AG08396 (cell line): ENCODE measurements at regions not wholly inside any gene's neighbourhood (a gene's known extent, or its start where the extent isn't known, plus 50 kb on each side); places are given as distances from the start of the nearest gene placed in this dataset.
"Not testable (repeated sequence)": the region's sequence is repeated elsewhere in the genome, so short reads cannot be mapped to it uniquely, and the experiment has no call there.

Experiments used
- DNase-seq: peaks from one replicate; pipeline ENCODE4 v3.0.0; 2012; ENCODE audit warnings: low spot score, mixed read lengths

DNA sequence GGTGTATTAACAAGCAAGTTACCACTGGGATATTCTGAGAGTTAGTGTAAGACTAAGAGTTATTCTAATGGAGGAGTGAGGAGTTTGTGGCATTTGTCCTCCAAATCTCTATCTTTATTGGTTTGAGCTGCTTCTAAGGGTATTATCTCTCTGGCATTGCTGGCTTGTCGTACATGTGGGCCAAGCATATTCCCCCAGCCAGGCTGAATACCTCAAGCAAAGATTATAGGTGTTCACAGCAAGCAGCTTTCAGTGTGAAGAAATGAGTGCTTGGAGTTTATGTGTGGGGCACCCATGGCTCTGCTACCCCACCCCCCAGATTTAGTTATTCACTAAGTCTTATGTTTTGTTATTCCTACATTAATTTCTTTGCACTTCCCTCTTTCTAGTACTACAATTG is 193.6 kb upstream of the FANCL start:
- DNase-seq: no peak

- no peak for DNase-seq
Measured at GRCh38 chr2:58432491-58433170, 191.5 kb upstream of the FANCL start.

GRCh38 chr2:58429014-58429875 is 188.1 kb upstream of the FANCL start:
- no peak for DNase-seq

GRCh38 chr2:58428096-58429013 is 187.2 kb upstream of the FANCL start:
- peak; percentile 22 for DNase-seq

DNA sequence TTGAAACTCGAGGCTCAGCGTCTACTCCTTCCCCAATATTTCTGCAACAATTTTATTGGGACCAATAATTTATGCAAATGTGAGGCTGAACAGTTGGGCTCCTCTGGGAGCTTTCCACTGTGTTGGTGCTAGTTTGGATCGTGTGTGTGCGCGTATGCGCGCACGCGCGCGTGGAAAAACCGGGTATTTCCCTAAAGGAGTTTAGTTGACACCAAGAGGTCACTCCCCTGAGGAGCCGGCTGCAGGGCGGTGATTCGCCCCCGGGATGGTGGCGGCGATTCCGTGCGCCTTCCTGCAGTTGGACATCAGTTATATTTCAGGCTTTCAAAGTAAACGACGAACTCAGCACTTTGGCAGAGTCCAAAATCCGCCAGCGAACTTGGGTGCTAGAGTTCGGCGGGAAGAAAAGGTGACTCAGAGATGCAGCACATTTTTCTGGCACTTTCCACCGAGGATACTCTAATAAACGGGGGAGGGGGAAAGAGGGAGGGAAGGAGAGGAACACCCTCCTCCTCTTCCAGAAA is 186.5 kb upstream of the FANCL start:
- DNase-seq: no peak

DNA sequence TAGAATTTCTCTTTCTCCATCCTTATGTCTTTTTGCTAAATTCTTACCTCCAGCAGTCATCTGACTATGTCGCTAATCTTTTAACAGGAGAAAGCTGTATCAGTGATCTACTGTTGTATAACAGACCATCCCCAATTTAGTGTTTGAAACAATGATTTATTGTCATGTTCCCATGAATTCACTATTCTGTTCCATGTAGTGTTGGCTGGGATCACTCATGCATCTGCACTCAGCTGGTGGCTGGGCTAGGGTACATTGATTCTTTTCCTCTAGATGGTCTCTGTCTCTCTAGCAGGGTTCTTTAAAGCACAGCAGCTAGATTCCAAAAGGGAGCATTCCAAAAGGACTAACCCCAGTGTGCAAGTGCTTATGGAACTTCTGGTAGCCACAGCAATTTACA is 184.2 kb upstream of the FANCL start:
- no peak for DNase-seq

- DNase-seq: no peak
Measured at GRCh38 chr2:58419983-58420382, 178.9 kb upstream of the FANCL start.

- no peak for DNase-seq
Measured at GRCh38 chr2:58416696-58417095, 175.6 kb upstream of the FANCL start.

GRCh38 chr2:58414506-58414905 is 173.4 kb upstream of the FANCL start:
- no peak for DNase-seq

DNA sequence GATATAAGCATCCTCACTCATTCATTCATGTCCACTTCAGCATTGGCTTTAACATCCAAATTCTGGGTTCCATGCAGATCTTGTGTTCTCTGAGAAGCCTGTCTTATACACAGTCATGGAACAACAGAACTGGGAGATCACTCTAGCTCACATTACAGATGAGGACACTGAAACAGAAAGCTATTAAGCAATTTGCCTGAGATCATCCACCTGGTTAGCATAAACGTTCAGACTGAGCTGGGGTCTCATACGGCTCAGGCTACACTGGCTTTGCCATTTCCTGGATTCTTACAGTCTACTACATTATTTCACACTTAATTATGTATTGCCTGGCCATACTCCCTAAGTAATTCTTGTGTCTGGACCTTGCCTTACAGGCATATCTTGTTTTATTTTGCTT is 169.4 kb upstream of the FANCL start:
- DNase-seq: no peak

DNA sequence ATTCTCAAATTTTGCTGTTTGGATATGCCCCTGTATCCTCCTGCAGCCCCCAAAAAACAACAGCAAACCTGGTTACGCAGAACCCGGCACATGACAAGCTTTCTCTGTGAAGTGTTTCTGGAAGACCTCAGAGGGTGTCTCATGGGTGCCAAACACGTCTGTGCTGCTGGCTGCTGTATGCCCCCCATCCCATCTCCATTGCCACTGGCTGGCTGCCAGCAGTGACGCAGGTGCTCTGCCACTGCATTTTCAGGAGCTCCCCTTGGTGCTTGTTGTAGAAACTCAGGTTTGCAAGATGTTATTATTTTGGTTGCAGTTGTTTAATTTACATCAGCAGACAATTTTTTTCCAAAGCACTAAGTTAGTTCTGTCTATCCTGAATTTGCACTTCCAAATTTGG is 166.4 kb upstream of the FANCL start:
- DNase-seq: no peak

GRCh38 chr2:58405341-58405740 is 164.2 kb upstream of the FANCL start:
- DNase-seq: no peak

DNA sequence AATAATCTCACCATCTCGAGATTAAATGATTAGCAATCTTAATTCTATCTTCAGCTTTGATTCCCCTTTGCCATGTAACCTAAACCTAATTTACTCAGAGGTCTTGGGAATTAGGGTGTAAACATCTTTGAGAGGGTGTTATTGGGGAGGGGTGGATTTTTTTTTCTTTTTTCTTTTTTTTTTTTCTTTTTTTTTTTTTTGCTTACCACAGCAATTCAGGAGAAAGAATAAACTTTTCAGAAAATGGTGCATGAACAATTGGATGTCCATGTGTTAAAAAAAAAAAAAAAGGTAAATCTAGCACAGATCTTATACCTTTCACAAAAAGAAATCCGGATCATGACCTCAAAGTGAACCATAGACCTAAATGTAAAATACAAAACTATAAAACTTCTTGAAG is 160.8 kb upstream of the FANCL start:
- no peak for DNase-seq

- no peak for DNase-seq
Measured at GRCh38 chr2:58398406-58398805, 157.3 kb upstream of the FANCL start.

DNA sequence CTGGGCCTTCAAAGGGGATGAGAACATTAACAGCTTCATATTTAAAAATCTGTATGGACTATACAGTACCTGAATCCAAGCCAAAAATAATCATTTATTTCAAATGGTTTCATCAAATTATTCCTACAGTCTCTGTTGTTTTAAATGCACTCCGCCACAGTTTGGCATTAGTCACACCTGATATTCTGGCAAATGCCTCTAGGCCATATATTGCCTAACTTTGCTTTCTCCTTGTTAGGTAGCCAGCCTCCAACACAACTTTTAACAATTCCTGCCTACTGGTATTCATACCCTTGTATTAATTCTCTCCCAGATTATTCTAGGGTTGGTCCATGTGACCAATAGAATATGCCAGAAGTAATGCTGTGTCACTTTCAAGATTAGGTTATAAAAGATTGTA is 146.6 kb upstream of the FANCL start:
- no peak for DNase-seq

DNA sequence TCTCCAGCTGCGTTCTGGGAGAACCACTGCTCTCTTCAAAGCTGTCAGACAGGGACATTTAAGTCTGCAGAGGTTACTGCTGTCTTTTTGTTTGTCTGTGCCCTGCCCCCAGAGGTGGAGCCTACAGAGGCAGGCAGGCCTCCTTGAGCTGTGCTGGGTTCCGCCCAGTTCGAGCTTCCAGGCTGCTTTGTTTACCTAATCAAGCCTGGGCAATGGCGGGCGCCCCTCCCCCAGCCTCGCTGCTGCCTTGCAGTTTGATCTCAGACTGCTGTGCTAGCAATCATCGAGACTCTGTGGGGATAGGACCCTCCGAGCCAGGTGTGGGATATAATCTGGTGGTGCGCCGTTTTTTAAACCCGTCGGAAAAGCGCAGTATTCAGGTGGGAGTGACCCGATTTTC is 145.8 kb upstream of the FANCL start:
- DNase-seq: not testable (repeated sequence)

- DNase-seq: no peak
Measured at GRCh38 chr2:58378152-58378551, 137.0 kb upstream of the FANCL start.

DNA sequence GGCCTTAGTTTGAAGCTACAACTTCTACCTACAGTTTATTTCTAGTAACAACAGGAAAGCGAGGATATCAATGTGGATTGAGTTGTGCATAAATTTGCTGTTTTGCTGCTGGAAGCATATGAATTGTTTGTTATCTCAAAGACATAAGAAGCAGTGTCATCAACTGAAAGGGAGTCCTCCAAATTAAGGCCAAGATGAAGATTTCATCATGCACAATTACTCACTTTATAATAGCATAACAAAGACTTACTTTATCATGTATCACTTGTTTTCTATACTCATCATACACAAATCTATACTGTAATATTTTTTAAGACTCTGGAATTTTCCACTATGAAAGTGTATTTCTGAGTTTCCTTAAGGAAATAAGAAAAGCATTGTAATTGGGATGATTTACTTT is 136.1 kb upstream of the FANCL start:
- no peak for DNase-seq

DNA sequence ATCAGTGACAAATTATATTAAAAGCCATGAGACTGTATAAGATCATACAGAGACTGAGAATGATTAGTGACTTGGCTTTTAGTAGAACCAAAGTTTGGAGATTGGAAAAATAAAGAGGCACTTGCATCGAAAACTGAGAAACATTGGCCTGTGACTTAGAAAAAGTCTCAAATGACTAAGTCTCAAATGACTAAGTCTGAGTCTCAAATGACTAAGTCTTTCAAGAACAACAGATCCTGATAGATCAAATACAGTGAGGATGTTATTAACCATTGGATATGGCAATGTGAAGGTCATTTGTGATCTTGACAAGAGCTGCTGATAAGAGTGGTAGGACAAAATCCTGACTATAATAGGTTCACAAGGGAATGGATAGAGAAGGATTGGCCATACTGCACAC is 135.5 kb upstream of the FANCL start:
- DNase-seq: no peak

DNA sequence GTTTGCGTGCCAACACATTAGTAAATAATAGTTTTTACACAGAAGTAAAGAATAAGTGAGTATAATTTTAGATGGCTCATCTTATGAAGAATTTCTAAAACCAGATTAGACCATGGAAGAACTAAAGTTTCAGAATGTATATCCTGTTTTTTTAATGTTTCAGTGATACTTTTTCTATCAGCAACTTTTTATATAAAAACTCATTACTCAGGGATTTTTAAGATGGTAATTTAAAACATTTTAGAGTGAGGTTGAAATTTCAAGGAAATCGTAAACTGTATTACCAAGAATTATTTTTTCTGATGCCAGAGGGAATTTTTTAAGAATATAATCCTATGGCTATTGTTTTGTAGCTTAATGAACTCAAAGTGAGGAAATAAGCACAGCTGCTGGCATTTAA is 128.5 kb upstream of the FANCL start:
- no peak for DNase-seq

DNA sequence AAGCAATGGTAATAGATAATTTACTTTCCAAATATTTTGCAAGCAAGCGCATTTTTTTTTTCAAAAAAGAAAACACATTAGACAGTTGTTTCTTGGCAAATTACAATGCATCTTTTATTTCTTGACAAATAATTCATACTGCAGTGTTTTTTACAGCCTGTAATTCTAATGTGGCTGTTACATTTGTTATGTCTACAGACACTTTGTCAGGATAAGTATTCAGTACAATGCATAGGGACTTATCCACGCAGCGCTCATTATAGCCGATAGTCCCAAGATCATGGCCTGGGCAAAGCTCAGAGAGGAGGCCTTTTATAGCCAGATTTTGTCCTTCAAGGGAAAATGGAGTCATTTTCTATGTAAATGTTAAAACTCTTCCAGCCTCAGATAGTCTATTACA is 123.0 kb upstream of the FANCL start:
- no peak for DNase-seq

- DNase-seq: no peak
Measured at GRCh38 chr2:58358026-58358425, 116.9 kb upstream of the FANCL start.
